GM04504 (cell line): ENCODE measurements at regions not wholly inside any gene's neighbourhood (a gene's known extent, or its start where the extent isn't known, plus 50 kb on each side); places are given as distances from the start of the nearest gene placed in this dataset.
"Not testable (repeated sequence)": the region's sequence is repeated elsewhere in the genome, so short reads cannot be mapped to it uniquely, and the experiment has no call there.

Experiments
- DNase-seq: peaks from one replicate; pipeline ENCODE4 v3.0.0-alpha.2; 2012; ENCODE audit warnings: low read depth

GRCh38 chr11:81987829-81988472 lies 745.7 kb downstream of the FAM181B start:
- peak; percentile 3 for DNase-seq

DNA sequence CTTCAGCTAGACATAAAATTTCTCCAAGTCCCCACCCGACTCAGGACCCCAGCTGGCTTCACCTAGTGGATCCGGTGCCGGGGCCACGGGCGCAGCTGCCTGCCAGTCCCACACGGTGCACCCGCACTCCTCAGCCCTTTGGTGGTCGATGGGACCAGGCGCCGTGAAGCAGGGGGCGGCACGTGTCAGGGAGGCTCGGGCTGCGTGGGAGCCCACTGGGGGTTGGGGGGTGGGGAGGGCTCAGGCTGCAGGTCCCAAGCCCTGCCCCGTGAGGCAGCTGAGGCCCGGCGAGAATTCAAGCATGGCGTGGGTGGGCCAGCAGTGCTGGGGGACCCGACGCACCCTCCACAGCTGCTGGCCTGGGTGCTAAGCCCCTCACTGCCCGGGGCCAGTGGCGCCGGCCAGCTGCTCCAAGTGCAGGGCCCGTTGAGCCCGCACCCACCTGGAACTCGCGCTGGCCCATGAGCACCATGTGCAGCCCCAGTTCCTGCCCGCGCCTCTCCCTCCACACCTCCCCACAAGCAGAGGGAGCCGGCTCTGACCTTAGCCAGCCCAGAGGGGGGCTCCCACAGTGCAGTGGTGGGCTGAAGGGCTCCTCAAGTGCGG lies 747.0 kb downstream of the FAM181B start:
- DNase-seq = no peak

- DNase-seq = no peak
Observed at GRCh38 chr11:81979448-81979847, 754.2 kb downstream of the FAM181B start.

GRCh38 chr11:81975261-81975900 lies 758.3 kb downstream of the FAM181B start:
- no peak for DNase-seq

DNA sequence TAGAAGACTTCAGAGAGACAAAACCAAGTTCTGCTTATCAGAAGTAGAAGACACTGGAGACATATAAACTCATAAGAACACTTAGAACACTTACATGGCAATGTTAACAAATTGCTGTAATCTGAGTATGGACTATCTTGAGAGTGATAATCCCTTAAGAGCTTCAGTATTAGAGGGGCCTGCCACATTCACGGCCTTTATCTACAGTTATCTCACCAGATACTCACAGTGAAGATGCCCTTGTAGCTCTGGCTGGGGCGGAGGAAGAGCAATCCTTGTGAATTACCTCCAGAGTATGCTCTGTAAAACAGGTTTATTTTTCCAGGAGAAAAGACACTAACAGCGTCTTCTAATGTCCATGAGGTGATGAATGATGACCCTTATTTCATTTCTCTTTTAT lies 762.8 kb downstream of the FAM181B start:
- DNase-seq = no peak

DNA sequence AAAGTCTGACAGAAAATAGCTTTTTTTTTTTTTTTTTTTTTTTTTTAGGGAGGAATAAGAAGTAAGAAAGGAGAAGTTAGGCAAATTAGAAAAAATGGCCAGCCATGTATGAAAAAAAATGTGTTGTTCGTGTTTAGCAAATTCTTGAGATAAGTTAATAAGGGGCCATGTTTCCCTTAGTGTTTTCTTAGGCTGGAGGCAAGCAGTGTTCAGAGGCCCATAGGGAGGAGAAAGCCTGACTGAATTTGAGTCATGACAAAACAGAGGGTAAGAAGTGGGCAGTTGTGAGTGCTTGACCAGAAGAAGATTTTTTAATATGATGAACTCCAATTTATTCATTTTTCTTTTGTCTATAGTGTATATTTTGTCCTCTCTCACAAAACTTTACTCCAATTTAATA lies 766.4 kb downstream of the FAM181B start:
- no peak for DNase-seq

DNA sequence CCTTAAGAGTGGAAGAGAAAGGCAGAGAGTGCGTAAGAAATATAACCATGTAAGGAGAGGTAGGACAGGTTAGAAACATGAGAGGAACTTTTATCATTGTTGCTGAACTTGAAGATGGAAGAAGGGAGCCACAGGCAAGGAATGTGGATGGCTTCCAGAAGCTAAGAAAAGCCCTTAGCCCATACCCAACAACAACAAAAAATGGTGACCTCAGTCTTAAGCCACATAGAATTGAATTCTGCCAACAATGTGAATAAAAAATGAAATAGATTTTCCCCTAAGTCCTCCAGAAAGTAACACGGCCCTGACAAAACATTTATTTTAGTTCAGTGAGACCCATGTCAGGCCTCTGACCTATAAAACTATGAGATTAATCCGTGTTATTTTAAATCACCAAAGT lies 767.3 kb downstream of the FAM181B start:
- DNase-seq = no peak

- no peak for DNase-seq
Observed at GRCh38 chr11:81963018-81963417, 770.6 kb downstream of the FAM181B start.

- no peak for DNase-seq
Observed at GRCh38 chr11:81960443-81960842, 773.2 kb downstream of the FAM181B start.

GRCh38 chr11:81959341-81959740 lies 774.3 kb downstream of the FAM181B start:
- DNase-seq = no peak

- DNase-seq = not testable (repeated sequence)
Observed at GRCh38 chr11:81954301-81954700, 779.4 kb downstream of the FAM181B start.

GRCh38 chr11:81946831-81947230 lies 786.8 kb downstream of the FAM181B start:
- no peak for DNase-seq

DNA sequence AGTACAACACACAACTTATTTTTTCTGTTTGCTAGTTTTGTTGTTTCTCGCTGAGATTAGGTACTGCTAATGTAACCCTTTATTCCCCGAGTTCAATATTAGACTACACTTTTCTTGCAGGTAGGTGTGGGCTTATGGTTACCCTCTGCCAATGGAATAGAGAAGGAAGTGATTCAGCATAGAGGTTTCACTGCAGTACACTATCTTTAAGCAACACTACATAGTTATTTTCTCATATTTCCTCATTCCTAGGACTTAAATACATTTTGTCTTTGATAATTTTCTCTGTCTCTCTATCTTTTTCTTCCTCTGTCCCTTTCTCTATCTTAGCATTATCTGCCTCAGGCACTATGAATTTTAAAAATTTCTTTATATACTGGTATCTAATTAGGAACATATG lies 791.0 kb downstream of the FAM181B start:
- no peak for DNase-seq

DNA sequence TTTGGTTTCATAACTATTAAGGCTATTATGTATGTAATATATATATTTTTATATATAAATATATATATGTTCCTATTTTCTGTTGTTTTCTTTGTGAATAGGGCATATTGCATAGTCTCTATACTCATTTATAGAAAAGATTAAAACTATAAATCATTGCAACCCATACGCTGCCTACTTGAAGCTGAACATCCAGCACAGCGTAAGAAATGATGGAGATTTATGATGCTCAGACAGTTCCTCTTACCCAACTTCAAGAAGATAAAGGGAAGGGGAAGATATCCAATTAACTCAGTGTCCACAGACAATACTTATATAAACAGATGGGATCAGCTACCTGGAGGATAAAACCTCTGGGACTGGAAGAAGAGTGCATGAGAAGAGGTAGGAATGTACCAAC lies 791.7 kb downstream of the FAM181B start:
- no peak for DNase-seq

- no peak for DNase-seq
Observed at GRCh38 chr11:81932303-81932702, 801.4 kb downstream of the FAM181B start.

DNA sequence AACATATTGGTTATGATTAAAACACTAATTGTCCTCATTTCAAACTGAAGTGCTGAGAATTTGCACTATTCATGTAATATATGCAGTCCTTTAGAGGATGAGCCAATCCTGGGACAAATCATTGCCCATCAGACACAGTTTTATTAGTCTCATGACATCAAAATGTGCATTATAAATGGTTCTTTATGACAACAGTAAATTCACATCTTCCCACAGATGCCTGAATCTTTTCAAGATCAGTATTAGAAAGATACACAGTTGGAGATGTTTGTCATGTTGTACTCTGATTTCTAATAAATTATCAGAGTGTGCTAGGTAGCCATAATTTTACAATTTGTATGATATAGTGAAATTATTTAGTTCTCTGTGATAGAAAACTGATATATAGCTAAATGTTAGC lies 813.5 kb downstream of the FAM181B start:
- DNase-seq = no peak

- no peak for DNase-seq
Observed at GRCh38 chr11:81916451-81916850, 817.2 kb downstream of the FAM181B start.

- DNase-seq = no peak
Observed at GRCh38 chr11:81915045-81915444, 818.6 kb downstream of the FAM181B start.

DNA sequence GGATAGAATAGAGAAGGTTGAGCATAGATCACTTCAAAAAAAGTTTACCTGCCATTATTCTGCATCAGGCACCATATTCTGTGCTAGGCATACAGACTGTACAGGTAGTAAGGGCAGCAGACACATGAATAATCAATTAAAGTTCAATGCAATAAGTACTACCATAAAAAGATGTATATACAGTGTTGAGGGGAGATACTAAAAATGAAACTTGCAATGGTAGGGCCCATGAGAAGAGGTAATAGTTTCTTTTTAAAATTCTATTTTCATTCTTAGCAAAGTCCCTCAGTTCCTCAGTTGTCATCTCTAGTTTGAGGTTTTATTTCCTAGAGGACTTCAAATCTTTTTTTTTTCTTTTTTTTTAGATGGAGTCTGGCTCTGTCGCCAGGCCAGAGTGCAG lies 819.9 kb downstream of the FAM181B start:
- DNase-seq = no peak

DNA sequence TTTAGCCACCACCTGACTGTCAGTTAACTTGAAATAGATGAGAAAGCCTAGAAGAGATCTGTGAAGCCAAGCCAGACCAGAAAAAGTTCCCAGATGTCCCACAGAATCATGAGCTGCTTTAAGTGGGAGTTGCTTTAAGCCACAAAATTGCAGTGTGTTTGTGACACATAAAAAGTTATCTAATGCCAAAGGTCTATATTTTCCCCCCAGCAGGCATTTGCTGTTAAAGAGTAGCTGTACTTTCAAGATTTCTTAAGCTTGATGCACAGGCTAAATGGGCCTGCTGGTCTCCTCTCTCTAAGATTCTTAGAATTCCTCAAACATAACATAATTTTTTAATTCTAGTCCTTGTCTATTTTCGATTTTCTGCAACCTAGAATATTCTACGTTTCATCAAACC lies 825.7 kb downstream of the FAM181B start:
- no peak for DNase-seq

DNA sequence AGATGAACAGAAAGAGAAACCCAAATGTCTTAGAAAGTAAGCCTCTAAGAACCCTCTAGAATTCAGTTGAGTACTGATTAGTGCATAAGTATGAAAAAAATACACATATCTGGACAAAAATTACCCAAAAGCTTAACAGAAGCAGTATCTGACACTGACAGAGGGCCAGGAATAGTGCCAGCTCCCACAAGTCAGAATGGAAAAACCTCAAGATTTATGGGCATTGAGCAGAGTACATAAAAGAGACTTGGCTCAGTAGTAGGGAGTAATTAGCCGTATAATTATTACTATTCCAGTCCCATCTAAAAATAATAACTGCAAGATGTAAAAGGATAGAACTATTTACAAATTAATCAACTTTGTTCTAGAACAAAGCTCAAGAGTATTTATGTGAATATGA lies 834.5 kb downstream of the FAM181B start:
- DNase-seq = no peak

DNA sequence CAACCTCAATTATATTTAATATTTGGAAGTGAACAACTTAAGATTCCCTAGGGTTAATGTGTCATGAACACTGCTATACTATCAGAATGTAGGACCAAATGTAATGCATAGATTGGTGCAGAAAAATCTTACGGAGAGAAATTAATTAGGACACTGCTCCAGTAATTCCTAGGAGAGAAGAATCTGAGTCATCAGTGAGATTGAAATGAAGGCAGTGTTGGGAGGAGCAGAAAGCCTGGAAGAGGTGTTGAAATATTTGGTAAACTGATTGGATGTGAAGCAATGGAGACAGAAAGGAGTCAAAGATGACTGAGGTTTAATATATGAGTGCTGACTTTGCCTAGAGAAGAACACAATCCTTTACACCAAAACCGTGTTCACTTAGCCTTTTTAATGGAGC lies 836.0 kb downstream of the FAM181B start:
- DNase-seq = no peak

DNA sequence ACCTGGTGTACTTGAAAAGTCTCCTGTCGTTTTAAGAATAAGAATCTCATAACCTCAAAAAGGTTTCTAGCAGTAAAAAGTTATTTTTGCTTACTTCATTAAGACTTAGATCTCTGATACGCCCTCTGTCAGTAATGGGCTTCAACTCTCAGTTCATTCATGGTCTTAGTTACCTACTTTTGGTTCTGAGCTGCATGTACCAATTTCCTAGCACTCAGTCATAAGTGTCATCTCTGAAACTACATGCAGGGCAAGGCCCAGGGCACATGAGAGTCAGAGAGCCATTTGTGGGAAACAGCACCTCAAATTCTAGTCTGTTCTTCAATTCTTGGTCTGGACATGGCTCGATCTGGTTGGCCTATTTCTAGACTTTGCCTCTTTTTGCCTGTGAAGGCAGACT lies 838.4 kb downstream of the FAM181B start:
- DNase-seq = no peak
